ENCODE measurements at regions not wholly inside any gene's neighbourhood (a gene's known extent, or its start where the extent isn't known, plus 50 kb on each side); places are given as distances from the start of the nearest gene placed in this dataset.

GRCh38 chr11:92636543-92637188 is 332.8 kb upstream of the MTNR1B start:
- TF ChIP-seq, protein P1, sequence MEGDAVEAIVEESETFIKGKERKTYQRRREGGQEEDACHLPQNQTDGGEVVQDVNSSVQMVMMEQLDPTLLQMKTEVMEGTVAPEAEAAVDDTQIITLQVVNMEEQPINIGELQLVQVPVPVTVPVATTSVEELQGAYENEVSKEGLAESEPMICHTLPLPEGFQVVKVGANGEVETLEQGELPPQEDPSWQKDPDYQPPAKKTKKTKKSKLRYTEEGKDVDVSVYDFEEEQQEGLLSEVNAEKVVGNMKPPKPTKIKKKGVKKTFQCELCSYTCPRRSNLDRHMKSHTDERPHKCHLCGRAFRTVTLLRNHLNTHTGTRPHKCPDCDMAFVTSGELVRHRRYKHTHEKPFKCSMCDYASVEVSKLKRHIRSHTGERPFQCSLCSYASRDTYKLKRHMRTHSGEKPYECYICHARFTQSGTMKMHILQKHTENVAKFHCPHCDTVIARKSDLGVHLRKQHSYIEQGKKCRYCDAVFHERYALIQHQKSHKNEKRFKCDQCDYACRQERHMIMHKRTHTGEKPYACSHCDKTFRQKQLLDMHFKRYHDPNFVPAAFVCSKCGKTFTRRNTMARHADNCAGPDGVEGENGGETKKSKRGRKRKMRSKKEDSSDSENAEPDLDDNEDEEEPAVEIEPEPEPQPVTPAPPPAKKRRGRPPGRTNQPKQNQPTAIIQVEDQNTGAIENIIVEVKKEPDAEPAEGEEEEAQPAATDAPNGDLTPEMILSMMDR (IDR thresholded peaks at IDR 0.05), result no peak
- no peak for TF ChIP-seq EP300 (IDR thresholded peaks at IDR 0.05)
- no peak for TF ChIP-seq POLR2A (IDR thresholded peaks at IDR 0.05)
- 83 to 85% (median 84%) methylated on average over 3 of the region's 3 CpGs for WGBS, 3 donors
- intact Hi-C loops (cut with DNase I), result no loop called here
- no peaks in the 10 kb centered on the region for H3K9me3 ChIP-seq
- H3K4me3 ChIP-seq, result no peak overlapping the region
- H3K36me3 ChIP-seq, result no peaks in the 10 kb centered on the region
- H3K4me1 ChIP-seq (ENCODE audit: insufficient read depth), result no peaks in the 10 kb centered on the region
- DNase-seq, result no peak
- no peaks in the 10 kb centered on the region for H3K27me3 ChIP-seq
- no peak overlapping the region for H3K27ac ChIP-seq

- no peak overlapping the region for H3K27ac ChIP-seq
- no peaks in the 10 kb centered on the region for H3K36me3 ChIP-seq
- no peak for DNase-seq
- no peaks in the 10 kb centered on the region for H3K9me3 ChIP-seq
- TF ChIP-seq, protein P1 (IDR thresholded peaks at IDR 0.05), result no peak
- TF ChIP-seq POLR2A (IDR thresholded peaks at IDR 0.05) (no peak), EP300 (IDR thresholded peaks at IDR 0.05) (no peak)
- H3K27me3 ChIP-seq, result no peaks in the 10 kb centered on the region
- no peak overlapping the region for H3K4me3 ChIP-seq
- intact Hi-C loops (cut with DNase I), result no loop called here
- WGBS, 3 donors, result 88 to 95% (median 95%) methylated on average over 3 of the region's 3 CpGs
- no peaks in the 10 kb centered on the region for H3K4me1 ChIP-seq (ENCODE audit: insufficient read depth)
These were observed 330.8 kb upstream of the MTNR1B start for GRCh38 chr11:92638678-92639077.

DNA sequence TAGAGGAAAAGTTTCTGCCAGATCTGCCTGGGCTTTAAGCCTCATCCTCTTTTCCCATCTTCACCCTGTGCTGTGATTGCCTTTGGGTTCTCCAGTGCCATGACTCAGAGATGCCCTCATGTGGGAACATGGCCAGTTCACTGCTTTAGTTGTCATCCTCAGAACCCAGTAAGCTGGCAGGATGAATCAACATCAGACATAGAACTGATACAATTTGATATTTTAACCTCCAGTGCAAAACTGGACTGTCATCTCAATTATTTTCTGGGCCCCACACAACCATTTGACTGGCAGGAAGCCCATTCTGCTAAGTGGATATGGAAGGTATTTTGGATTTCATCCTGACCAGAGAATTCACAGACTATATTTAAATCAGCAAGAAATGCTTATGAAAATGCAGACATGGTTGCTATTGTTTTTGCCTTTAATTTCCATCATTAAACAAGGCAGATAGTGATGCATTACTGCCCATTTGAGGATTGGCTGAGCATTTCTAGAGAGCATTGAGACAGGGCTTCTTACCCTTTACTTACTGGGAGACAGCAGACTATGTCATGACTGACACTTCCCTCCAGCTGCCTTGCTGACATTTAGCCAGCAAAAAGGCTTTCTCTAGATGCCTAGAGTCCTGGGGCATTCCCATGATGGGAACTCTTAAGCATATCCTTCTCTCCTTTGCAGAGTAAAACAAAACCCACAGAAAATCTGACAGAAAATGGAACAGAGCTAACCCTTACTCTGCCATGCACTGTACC is 327.1 kb upstream of the MTNR1B start:
- Histone ChIP-seq H3K9me3 (no peaks in the 10 kb centered on the region), H3K27me3 (no peaks in the 10 kb centered on the region), H3K27ac (no peak overlapping the region), H3K36me3 (no peaks in the 10 kb centered on the region), H3K4me3 (no peak overlapping the region), H3K4me1 (ENCODE audit: insufficient read depth) (no peaks in the 10 kb centered on the region)
- no peak for DNase-seq
- intact Hi-C loops (cut with DNase I), result no loop called here
- TF ChIP-seq, protein P1 (IDR thresholded peaks at IDR 0.05), result no peak
- TF ChIP-seq EP300 (IDR thresholded peaks at IDR 0.05), result no peak
- no peak for TF ChIP-seq POLR2A (IDR thresholded peaks at IDR 0.05)

DNA sequence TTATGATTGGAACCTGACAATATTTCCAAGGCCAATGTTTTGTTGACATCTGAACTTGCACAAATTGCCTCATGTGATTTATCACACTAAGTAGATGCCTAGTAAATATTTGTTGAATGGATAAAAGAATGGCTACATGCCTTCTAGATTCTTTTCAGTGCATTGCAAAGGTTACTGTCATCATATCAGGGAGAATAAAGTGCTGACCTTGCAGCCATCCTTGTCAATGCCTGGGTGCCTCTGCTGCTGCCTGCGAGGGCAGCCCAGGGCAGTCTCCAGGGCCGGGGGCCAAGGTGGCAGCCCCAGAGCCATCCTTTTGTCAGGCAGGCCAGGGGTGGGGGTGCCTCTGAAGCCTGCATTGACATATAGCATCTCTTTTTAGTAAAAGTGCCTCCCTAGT is 325.6 kb upstream of the MTNR1B start:
- Histone ChIP-seq H3K27me3 (no peaks in the 10 kb centered on the region), H3K4me3 (no peak overlapping the region), H3K9me3 (no peaks in the 10 kb centered on the region), H3K27ac (no peak overlapping the region), H3K4me1 (ENCODE audit: insufficient read depth) (no peaks in the 10 kb centered on the region), H3K36me3 (no peaks in the 10 kb centered on the region)
- intact Hi-C loops (cut with DNase I), result loop anchor here in 1 of 4 donors (2.0 kb wide), 1 partner anchor 25 kb away; no protein-coding TSS in a partner anchor
- no peak for DNase-seq
- WGBS, 3 donors, result 66 to 87% (median 69%) methylated on average over 2 of the region's 2 CpGs
- no peak for TF ChIP-seq POLR2A (IDR thresholded peaks at IDR 0.05)
- TF ChIP-seq, protein P1 (IDR thresholded peaks at IDR 0.05), result no peak
- no peak for TF ChIP-seq EP300 (IDR thresholded peaks at IDR 0.05)
